WTC11 (cell line): ENCODE measurements at regions not wholly inside any gene's neighbourhood (a gene's known extent, or its start where the extent isn't known, plus 50 kb on each side); places are given as distances from the start of the nearest gene placed in this dataset.

Source experiments
- ATAC-seq: fragments of 200-7000 bp; cut with Tn5 transposase; 2 replicates; pipeline ENCODE4 v1.10.0; 2021; ENCODE audit warnings: mild to moderate bottlenecking, moderate library complexity
- CTCF ChIA-PET: fragments of 300-600 bp; sonication (Branson Sonifier 250); formaldehyde crosslinking; loops from one replicate; lab custom pipeline; 2021; ENCODE audit warnings: antibody characterized with exemption; lab: Charles Lee
- POLR2A ChIA-PET: fragments of 350-600 bp; sonication (Branson Sonifier 250); formaldehyde crosslinking; loops from one replicate; lab custom pipeline; 2021; ENCODE audit warnings: antibody characterized with exemption; lab: Charles Lee
- DNase-seq: peaks from one replicate; pipeline ENCODE4 v3.0.0; 2021; ENCODE audit warnings: low spot score
- H3K27ac Mint-ChIP-seq: 2 replicates; pipeline ENCODE4 v1.8.0; 2021; ENCODE audit warnings: mixed read lengths
- H3K27me3 Mint-ChIP-seq: 2 replicates; pipeline ENCODE4 v1.8.0; 2021; ENCODE audit warnings: low read depth, mild to moderate bottlenecking, moderate library complexity, mixed read lengths
- H3K36me3 Mint-ChIP-seq: 2 replicates; pipeline ENCODE4 v1.8.0; 2021; ENCODE audit warnings: mixed read lengths
- H3K4me1 Mint-ChIP-seq: 2 replicates; pipeline ENCODE4 v1.8.0; 2022; ENCODE audit warnings: mixed read lengths
- H3K4me3 Mint-ChIP-seq: 2 replicates; pipeline ENCODE4 v1.8.0; 2021; ENCODE audit warnings: mild to moderate bottlenecking, moderate library complexity, mixed read lengths
- H3K9me3 Mint-ChIP-seq: 2 replicates; pipeline ENCODE4 v1.8.0; 2021; ENCODE audit warnings: mixed read lengths
- GABPB1 ChIP-seq: sonication (generic); formaldehyde crosslinking; IDR thresholded peaks from 2 replicates; pipeline ENCODE4 v1.8.1; 2023; ENCODE audit warnings: mild to moderate bottlenecking, missing genetic modification reagents
- IRF2 ChIP-seq: sonication (generic); formaldehyde crosslinking; IDR thresholded peaks from 2 replicates; pipeline ENCODE4 v1.8.0; 2022; ENCODE audit warnings: low read depth, missing genetic modification reagents, borderline replicate concordance
- MAX ChIP-seq: sonication (generic); formaldehyde crosslinking; IDR thresholded peaks from 2 replicates; pipeline ENCODE4 v1.8.0; 2022; ENCODE audit warnings: mild to moderate bottlenecking, missing genetic modification reagents
- NFATC4 ChIP-seq: fragments of 250-450 bp; sonication (Bioruptor Pico); IDR thresholded peaks from 2 replicates; pipeline ENCODE4 v1.9.0; 2021; ENCODE audit warnings: mild to moderate bottlenecking
- NFE2L1 ChIP-seq: sonication (generic); formaldehyde crosslinking; IDR thresholded peaks from 2 replicates; pipeline ENCODE4 v1.8.1; 2023; ENCODE audit warnings: missing genetic modification reagents
- NR1H2 ChIP-seq: sonication (generic); formaldehyde crosslinking; IDR thresholded peaks from 2 replicates; pipeline ENCODE4 v1.9.0; 2021; ENCODE audit warnings: mild to moderate bottlenecking, moderate library complexity, missing genetic modification reagents
- NR2C2 ChIP-seq: sonication (generic); formaldehyde crosslinking; IDR thresholded peaks from 2 replicates; pipeline ENCODE4 v1.8.0; 2022; ENCODE audit warnings: mild to moderate bottlenecking, missing genetic modification reagents
- PREB ChIP-seq: sonication (generic); formaldehyde crosslinking; IDR thresholded peaks from 2 replicates; pipeline ENCODE4 v1.8.1; 2022; ENCODE audit warnings: mild to moderate bottlenecking, missing genetic modification reagents, moderate library complexity, borderline replicate concordance
- SMAD3 ChIP-seq: sonication (generic); formaldehyde crosslinking; IDR thresholded peaks from 2 replicates; pipeline ENCODE4 v1.8.0; 2022; ENCODE audit warnings: missing genetic modification reagents, mild to moderate bottlenecking, borderline replicate concordance
- SP1 ChIP-seq: sonication (generic); formaldehyde crosslinking; conservative IDR thresholded peaks from 2 replicates; pipeline ENCODE4 v1.8.1; 2022; ENCODE audit warnings: missing genetic modification reagents
- ZNF219 ChIP-seq: sonication (generic); formaldehyde crosslinking; IDR thresholded peaks from 2 replicates; pipeline ENCODE4 v1.8.0; 2023; ENCODE audit warnings: missing genetic modification reagents, mild to moderate bottlenecking, borderline replicate concordance
- ZNF423 ChIP-seq: fragments of 250-450 bp; sonication (Bioruptor Pico); IDR thresholded peaks from 2 replicates; pipeline ENCODE4 v2.1.2; 2022; ENCODE audit warnings: mild to moderate bottlenecking, moderate library complexity
- ZNF671 ChIP-seq: fragments of 250-450 bp; sonication (Bioruptor Pico); IDR thresholded peaks from 2 replicates; pipeline ENCODE4 v1.8.0; 2021; ENCODE audit warnings: mild to moderate bottlenecking
- ZSCAN18 ChIP-seq: fragments of 250-450 bp; sonication (Bioruptor Pico); IDR thresholded peaks from 2 replicates; pipeline ENCODE4 v2.1.2; 2022; ENCODE audit warnings: mild to moderate bottlenecking, moderate library complexity

- ChIA-PET CTCF (no interaction called here), POLR2A (no interaction called here)
- Mint-ChIP-seq H3K27me3 (no peaks in the 10 kb centered on the region), H3K27ac (no peak overlapping the region), H3K9me3 (no peaks in the 10 kb centered on the region), H3K4me3 (no peak overlapping the region), H3K4me1 (peaks cover 9% of the 10 kb centered on the region; the same call in 1 of the 2 replicates), H3K36me3 (no peaks in the 10 kb centered on the region)
- no peak for DNase-seq
- TF ChIP-seq SP1 (CRISPR knock-in tag) (no peak), ZSCAN18 (CRISPR knock-in tag) (no peak), GABPB1 (CRISPR knock-in tag) (no peak), NFE2L1 (CRISPR knock-in tag) (no peak), ZNF219 (CRISPR knock-in tag) (no peak), MAX (CRISPR knock-in tag) (no peak), ZNF423 (CRISPR knock-in tag) (no peak), IRF2 (no peak)
- no peak for ATAC-seq
These were observed 243.5 kb downstream of the NFKBIZ start for GRCh38 chr3:102092617-102093466.

- H3K9me3 Mint-ChIP-seq = no peaks in the 10 kb centered on the region
- no peaks in the 10 kb centered on the region for H3K36me3 Mint-ChIP-seq
- no peak overlapping the region for H3K4me3 Mint-ChIP-seq
- CTCF ChIA-PET = no interaction called here
- H3K27ac Mint-ChIP-seq = no peak overlapping the region
- POLR2A ChIA-PET = interaction anchor here (0.6 kb wide), 1 partner anchor 21 kb away, joined by 5 read pairs; no protein-coding TSS in a partner anchor
- DNase-seq (no peak), ATAC-seq (no peak)
- no peaks in the 10 kb centered on the region for H3K27me3 Mint-ChIP-seq
- no peak for TF ChIP-seq ZNF671
- peaks cover 9% of the 10 kb centered on the region; the same call in 1 of the 2 replicates for H3K4me1 Mint-ChIP-seq
These were observed 245.2 kb downstream of the NFKBIZ start for GRCh38 chr3:102094506-102094905.

GRCh38 chr3:102095383-102095782 is 246.1 kb downstream of the NFKBIZ start:
- Mint-ChIP-seq H3K36me3 (no peaks in the 10 kb centered on the region), H3K27ac (no peak overlapping the region), H3K9me3 (no peaks in the 10 kb centered on the region), H3K4me1 (peaks cover 9% of the 10 kb centered on the region; the same call in 1 of the 2 replicates), H3K27me3 (no peaks in the 10 kb centered on the region), H3K4me3 (no peak overlapping the region)
- no peak for DNase-seq
- no peak for TF ChIP-seq PREB (CRISPR knock-in tag)
- no peak for TF ChIP-seq NR1H2 (CRISPR knock-in tag)
- no peak for TF ChIP-seq NR2C2
- CTCF ChIA-PET = interaction anchor here (0.6 kb wide), 1 partner anchor 133 kb away, joined by 3 read pairs; no protein-coding TSS in a partner anchor
- POLR2A ChIA-PET = no interaction called here
- ATAC-seq = no peak

GRCh38 chr3:102096066-102096465 is 246.8 kb downstream of the NFKBIZ start:
- ATAC-seq (no peak), DNase-seq (no peak)
- H3K4me3 Mint-ChIP-seq = no peak overlapping the region
- no peak for TF ChIP-seq SMAD3
- TF ChIP-seq NFATC4 (CRISPR knock-in tag) = no peak
- TF ChIP-seq ZNF219 (CRISPR knock-in tag) = no peak
- TF ChIP-seq, all 79 proteins: peak for 0
- CTCF ChIA-PET = no interaction called here
- POLR2A ChIA-PET = no interaction called here
- Mint-ChIP-seq H3K4me1 (peaks cover 5% of the 10 kb centered on the region; the same call in 1 of the 2 replicates), H3K9me3 (peaks cover 3% of the 10 kb centered on the region; the same call in 1 of the 2 replicates), H3K36me3 (no peaks in the 10 kb centered on the region), H3K27me3 (no peaks in the 10 kb centered on the region), H3K27ac (no peak overlapping the region)
